ENCODE measurements at regions not wholly inside any gene's neighbourhood (a gene's known extent, or its start where the extent isn't known, plus 50 kb on each side); places are given as distances from the start of the nearest gene placed in this dataset.

DNA sequence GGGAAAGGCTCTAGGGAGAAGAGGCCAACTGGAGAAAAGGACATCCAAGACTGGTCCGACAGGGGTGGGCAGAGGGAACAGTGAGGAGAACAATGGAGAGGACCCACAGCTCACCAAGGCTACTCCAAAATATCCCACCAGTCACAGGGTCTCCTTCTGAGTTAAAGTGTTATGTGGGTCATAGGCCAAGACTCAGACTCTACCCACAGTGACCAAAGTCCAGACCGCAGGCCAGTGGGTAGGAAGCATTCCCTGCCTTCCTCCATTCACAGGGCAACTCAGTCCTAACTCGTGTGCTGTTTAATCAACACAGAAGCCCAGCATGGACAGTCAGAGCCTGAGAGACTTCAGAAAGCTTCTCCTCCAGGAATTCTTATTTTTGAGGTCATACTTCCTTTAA is 260.6 kb downstream of the SMAD2 start:
- CTCF ChIA-PET (ENCODE audit: low intra/inter-chr PET ratio): no interaction called here
- no peak for FAIRE-seq
- intact Hi-C loops (cut with micrococcal nuclease): no loop called here
- no peak for DNase-seq (ENCODE audit: extremely low read depth in 1 of 4, low spot score in 3 of 4)
- H2AFZ ChIP-seq (ENCODE audit: low read depth, low read length): no peak overlapping the region
- no peaks in the 10 kb centered on the region for H3K4me1 ChIP-seq (replicated peaks in 1 of 2; ENCODE audit: control insufficient read depth in 2 of 2, insufficient read depth in 2 of 2, low read length in 2 of 2)
- POLR2A ChIA-PET: no interaction called here
- TF ChIP-seq ZSCAN32 (CRISPR knock-in tag; IDR thresholded peaks at IDR 0.05) (no peak), E2F3 (CRISPR knock-in tag; IDR thresholded peaks at IDR 0.05) (no peak), MCM7 (IDR thresholded peaks at IDR 0.05) (no peak), ERF (CRISPR knock-in tag; IDR thresholded peaks at IDR 0.05) (no peak), ZBTB1 (CRISPR knock-in tag; IDR thresholded peaks at IDR 0.05; ENCODE audit: borderline replicate concordance, low read depth) (no peak), KAT8 (IDR thresholded peaks at IDR 0.05; ENCODE audit: low read depth) (no peak), POLR2AphosphoS5 (IDR thresholded peaks at IDR 0.05; ENCODE audit: control insufficient read depth, insufficient read depth, low read depth, low read length) (no peak), POLR2AphosphoS2 (IDR thresholded peaks at IDR 0.05; ENCODE audit: low read length) (no peak), SMARCA5 (IDR thresholded peaks at IDR 0.05) (no peak), SAFB (IDR thresholded peaks at IDR 0.05; ENCODE audit: borderline replicate concordance, low read depth, low read length) (no peak), ZNF431 (CRISPR knock-in tag; IDR thresholded peaks at IDR 0.05) (no peak), SREBF2 (CRISPR knock-in tag; IDR thresholded peaks at IDR 0.05) (no peak), ZNF347 (CRISPR knock-in tag; IDR thresholded peaks at IDR 0.05; ENCODE audit: low read depth) (no peak)
- TF ChIP-seq, protein P1, sequence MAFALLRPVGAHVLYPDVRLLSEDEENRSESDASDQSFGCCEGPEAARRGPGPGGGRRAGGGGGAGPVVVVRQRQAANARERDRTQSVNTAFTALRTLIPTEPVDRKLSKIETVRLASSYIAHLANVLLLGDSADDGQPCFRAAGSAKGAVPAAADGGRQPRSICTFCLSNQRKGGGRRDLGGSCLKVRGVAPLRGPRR (CRISPR knock-in tag; IDR thresholded peaks at IDR 0.05): no peak
- TF ChIP-seq, protein P2, sequence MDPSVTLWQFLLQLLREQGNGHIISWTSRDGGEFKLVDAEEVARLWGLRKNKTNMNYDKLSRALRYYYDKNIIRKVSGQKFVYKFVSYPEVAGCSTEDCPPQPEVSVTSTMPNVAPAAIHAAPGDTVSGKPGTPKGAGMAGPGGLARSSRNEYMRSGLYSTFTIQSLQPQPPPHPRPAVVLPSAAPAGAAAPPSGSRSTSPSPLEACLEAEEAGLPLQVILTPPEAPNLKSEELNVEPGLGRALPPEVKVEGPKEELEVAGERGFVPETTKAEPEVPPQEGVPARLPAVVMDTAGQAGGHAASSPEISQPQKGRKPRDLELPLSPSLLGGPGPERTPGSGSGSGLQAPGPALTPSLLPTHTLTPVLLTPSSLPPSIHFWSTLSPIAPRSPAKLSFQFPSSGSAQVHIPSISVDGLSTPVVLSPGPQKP (CRISPR knock-in tag; IDR thresholded peaks at IDR 0.05): no peak
- TF ChIP-seq, protein P3, sequence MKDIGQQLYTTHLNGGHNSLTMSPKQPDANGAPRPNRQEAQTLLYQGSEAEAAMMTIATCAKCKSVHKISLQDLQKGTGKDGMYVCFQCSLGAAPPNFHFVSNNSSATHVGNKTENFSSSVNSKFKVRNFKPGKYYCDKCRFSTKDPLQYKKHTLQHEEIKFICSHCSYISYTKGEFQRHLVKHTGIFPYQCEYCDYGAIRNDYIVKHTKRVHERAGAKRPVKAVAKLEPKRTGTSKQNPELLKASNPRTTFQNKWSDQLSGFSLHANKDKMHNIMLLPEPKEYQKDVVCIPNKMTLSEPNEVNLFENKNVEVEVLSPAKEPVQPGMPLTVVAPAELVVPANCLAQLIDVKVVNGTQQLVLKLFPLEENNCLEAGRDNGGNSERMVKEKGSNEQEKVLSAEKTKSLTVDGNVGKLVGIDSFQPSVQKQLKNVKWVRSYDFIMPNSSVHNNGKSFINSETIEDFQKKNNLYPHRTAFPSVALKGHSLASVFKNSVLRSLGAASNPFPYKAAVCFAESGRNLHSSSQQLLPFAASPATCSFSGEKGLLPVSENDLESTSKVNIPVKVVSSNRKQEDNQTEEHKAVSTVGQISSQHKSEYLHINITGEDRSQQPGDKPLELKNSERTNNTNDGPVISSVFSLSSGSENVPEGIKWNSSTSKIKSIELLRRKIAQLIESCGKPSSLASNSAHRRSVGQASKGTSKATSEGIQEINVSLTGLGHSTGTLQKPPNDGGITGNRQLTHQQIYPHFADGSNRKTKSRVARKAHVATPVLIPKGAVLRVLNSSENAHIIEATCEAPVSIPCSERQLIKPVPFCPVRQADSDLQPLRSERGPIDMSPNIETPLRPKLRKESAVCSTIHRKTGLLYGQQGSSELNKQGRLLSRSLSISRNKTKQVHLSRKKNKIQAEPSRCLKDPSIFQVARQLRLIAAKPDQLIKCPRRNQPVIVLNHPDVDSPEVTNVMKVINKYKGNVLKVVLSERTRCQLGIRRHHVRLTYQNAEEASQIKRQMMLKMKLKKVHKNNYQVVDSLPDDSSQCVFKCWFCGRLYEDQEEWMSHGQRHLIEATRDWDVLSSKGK (CRISPR knock-in tag; IDR thresholded peaks at IDR 0.05): no peak
- no TSS peak for BruUV-seq (replicated peaks)
- H3K9me3 ChIP-seq (replicated peaks; ENCODE audit: control insufficient read depth, insufficient read depth, low read depth, low read length): no peaks in the 10 kb centered on the region
- no peak overlapping the region for H3K4me3 ChIP-seq
- H3K79me2 ChIP-seq (ENCODE audit: control insufficient read depth, insufficient read depth, low read length): no peaks in the 10 kb centered on the region
- 0% methylated on average over 3 of the region's 3 CpGs for WGBS (ENCODE audit: insufficient coverage, low coverage, missing lambda C conversion rate)
- H3K36me3 ChIP-seq (ENCODE audit: control insufficient read depth, insufficient read depth, low read length): no peaks in the 10 kb centered on the region
- H3K27ac ChIP-seq (ENCODE audit: extremely low read depth, low read depth, low read length): no peak overlapping the region
- no peaks in the 10 kb centered on the region for H3K9me1 ChIP-seq (ENCODE audit: control insufficient read depth, insufficient read depth, low read length)
- no peak for ATAC-seq
- no peak overlapping the region for H3K9ac ChIP-seq (ENCODE audit: insufficient read depth in 1 of 2, low read depth in 2 of 2, low read length in 2 of 2)
- no peak overlapping the region for H3K4me2 ChIP-seq (ENCODE audit: insufficient read depth, low read length)
- in situ Hi-C loops (cut with MboI): no loop called here
- peaks cover 0 to 7% of the 10 kb centered on the region in 2 experiments; a peak in 1 of 5 replicates for H3K27me3 ChIP-seq (ENCODE audit: control insufficient read depth in 2 of 2, insufficient read depth in 2 of 2, low read length in 2 of 2)
- no peaks in the 10 kb centered on the region for H4K20me1 ChIP-seq (replicated peaks; ENCODE audit: control insufficient read depth, insufficient read depth, low read length)

Measured in K562 (cell line).